GM12892 (cell line): ENCODE measurements at regions not wholly inside any gene's neighbourhood (a gene's known extent, or its start where the extent isn't known, plus 50 kb on each side); places are given as distances from the start of the nearest gene placed in this dataset.
"Not testable (repeated sequence)": the region's sequence is repeated elsewhere in the genome, so short reads cannot be mapped to it uniquely, and the experiment has no call there.

Experiments
- DNase-seq: peaks from one replicate; pipeline ENCODE4 v3.0.0; 2011; ENCODE audit not compliant: insufficient read length
- FAIRE-seq: peaks from 2 replicates; lab custom pipeline; 2011; peaks lifted over from hg19 to GRCh38; lab: Jason Lieb, UNC
- POLR2A ChIP-seq: IDR thresholded peaks from 2 replicates; pipeline ENCODE4 v1.6.1; 2011; ENCODE audit warnings: low read depth, low read length, control low read depth
- POLR2AphosphoS5 ChIP-seq: IDR thresholded peaks from 2 replicates; pipeline ENCODE4 v1.6.1; 2011; ENCODE audit warnings: low read depth, low read length, control low read depth
- TAF1 ChIP-seq: IDR thresholded peaks from 2 replicates; pipeline ENCODE4 v1.6.1; 2011; ENCODE audit warnings: low read depth, mild to moderate bottlenecking, control low read depth, low read length, borderline replicate concordance

DNA sequence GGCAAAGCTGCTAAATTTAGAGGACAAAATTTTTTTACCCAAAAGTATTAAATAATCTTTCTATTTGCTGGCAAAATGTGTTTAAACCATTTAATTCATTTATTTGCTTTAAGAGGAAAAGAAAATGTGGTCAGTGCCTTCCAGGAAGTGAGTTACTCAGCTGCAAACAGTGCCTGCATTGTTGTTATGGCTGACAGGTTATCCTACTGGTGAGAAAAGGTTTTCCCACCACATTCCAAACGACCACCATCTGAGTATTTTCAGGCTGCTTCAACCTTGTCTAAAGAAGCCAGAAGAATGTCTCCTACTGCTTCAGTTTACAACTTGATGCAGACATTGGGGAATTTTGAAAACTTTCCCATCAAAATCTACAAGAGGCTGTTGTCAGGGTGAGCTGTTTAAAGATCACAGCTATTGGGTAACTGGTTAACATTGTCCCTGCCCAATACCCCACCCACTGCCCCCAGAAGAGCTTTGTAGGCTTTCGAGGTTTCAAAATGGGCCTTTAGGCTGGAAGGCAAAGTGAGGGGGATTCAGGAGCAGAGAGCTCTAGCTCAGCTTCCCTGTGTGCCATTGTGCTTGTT, 461.3 kb upstream of the FANCL start:
- TF ChIP-seq POLR2A: no peak
- no peak for TF ChIP-seq TAF1
- FAIRE-seq: no peak

GRCh38 chr2:58701688-58702301, 460.7 kb upstream of the FANCL start:
- TF ChIP-seq POLR2AphosphoS5: no peak
- no peak for TF ChIP-seq POLR2A
- no peak for TF ChIP-seq TAF1
- FAIRE-seq (no peak), DNase-seq (no peak)

More for the DNA sequence above, 461.3 kb upstream of the FANCL start:
- DNase-seq: no peak

- DNase-seq: no peak
- TF ChIP-seq POLR2AphosphoS5: no peak
- no peak for TF ChIP-seq TAF1
- TF ChIP-seq POLR2A: no peak
- no peak for FAIRE-seq
These were observed 459.5 kb upstream of the FANCL start for GRCh38 chr2:58700591-58700990.

DNA sequence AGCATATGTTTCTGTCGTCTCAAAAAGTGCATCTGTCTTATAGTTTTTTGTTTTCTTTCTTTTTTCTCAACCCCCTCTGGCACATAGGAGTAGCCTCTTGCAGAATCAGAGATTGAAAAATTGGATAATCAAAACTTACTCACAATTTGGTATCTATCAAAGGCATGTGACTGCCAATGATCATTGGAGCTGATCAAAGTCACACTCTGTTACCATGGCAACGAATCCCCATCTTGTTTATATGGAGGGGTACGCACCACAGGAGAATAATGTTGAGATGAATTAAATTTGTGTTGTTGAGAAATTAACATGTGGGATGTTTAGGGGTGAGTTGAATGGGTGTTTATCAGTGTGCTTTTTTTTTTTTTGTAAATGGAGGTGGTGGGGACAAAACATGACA, 458.3 kb upstream of the FANCL start:
- no peak for DNase-seq
- no peak for FAIRE-seq
- TF ChIP-seq POLR2A (no peak), TAF1 (no peak), POLR2AphosphoS5 (no peak)

DNA sequence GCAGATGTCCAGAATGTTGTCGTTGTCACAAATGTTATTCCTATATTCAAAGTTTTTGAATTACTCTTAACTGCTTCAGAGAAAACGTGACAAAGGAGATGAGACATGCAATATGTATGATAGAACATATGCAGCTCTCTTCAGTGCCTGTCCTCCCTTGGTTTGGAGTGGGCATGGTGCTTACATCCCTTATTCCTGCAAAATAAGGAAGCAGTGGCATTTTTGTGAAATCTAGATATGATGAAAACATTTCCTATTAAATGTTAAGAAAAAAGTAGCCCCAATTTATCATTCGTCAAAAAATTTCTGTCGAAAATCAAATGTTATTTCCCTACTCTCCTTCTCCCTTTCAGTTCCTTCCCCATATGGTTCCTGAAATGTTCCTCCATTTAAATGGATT, 457.5 kb upstream of the FANCL start:
- FAIRE-seq (no peak), DNase-seq (no peak)
- TF ChIP-seq TAF1: no peak
- TF ChIP-seq POLR2A: no peak
- TF ChIP-seq POLR2AphosphoS5: no peak

- DNase-seq, FAIRE-seq: not testable (repeated sequence)
These were observed 453.0 kb upstream of the FANCL start for GRCh38 chr2:58694114-58694513.

DNA sequence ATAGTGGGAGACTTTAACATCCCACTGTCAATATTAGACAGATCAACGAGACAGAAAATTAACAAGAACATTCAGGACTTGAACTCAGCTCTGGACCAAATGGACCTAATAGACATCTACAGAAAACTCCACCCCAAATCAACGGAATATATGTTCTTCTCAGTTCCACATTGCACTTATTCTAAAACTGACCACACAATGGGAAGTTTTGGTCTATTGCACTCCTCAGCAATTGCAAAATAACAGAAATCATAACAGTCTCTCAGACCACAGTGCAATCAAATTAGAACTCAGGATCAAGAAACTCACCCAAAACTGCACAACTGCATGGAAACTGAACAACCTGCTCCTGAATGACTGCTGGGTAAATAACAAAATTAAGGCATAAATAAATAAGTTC, 449.9 kb upstream of the FANCL start:
- not testable (repeated sequence) for FAIRE-seq, DNase-seq

DNA sequence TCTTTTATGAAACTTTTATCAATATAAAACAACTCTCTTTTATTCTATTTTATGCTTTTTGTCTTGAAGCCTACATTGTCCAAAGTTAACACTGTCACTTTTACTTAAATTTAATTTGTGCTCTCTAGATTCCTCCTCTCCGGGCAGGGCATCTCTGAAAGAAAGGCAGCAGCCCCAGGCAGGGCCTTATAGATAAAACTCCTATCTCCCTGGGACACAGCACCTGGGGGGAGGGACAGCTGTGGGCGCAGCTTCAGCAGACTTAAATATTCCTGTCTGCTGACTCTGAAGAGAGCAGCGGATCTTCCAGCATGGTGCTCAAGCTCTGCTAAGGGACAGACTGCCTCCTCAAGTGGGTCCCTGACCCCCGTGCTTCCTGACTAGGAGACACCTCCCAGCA, 447.7 kb upstream of the FANCL start:
- FAIRE-seq: no peak
- TF ChIP-seq POLR2AphosphoS5 (no peak), POLR2A (no peak), TAF1 (no peak)
- no peak for DNase-seq

DNA sequence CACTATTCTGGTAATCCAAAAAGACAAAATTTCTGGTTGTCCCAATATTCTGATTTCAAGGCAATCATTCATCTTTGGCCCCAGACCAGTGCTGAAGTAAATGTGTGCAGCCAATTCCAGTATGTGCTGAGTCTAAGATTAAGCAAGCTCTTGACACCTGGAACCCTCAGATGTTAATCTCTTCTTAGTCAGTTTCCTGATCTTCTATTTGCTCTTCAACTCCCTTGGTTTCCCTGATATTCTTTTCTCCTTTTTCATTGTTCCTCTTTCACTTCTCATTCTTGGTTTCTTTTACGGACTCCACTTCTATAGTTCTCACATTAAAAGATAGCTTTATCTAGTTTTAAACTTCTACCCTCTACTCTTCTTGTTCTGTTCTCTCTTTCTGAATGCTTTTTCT, 445.7 kb upstream of the FANCL start:
- no peak for TF ChIP-seq POLR2AphosphoS5
- no peak for TF ChIP-seq POLR2A
- TF ChIP-seq TAF1: no peak
- FAIRE-seq (no peak), DNase-seq (no peak)

- FAIRE-seq (no peak), DNase-seq (no peak)
- TF ChIP-seq POLR2AphosphoS5 (no peak), POLR2A (no peak), TAF1 (no peak)
These were observed 439.7 kb upstream of the FANCL start for GRCh38 chr2:58680755-58681310.

- TF ChIP-seq TAF1: no peak
- no peak for TF ChIP-seq POLR2AphosphoS5
- TF ChIP-seq POLR2A: no peak
- DNase-seq (no peak), FAIRE-seq (no peak)
These were observed 436.6 kb upstream of the FANCL start for GRCh38 chr2:58677748-58678147.

- no peak for DNase-seq
- no peak for TF ChIP-seq POLR2A
- no peak for TF ChIP-seq TAF1
- no peak for TF ChIP-seq POLR2AphosphoS5
- FAIRE-seq: no peak
These were observed 430.6 kb upstream of the FANCL start for GRCh38 chr2:58671675-58672074.
